Neural cell (in vitro differentiated cells): ENCODE measurements at regions not wholly inside any gene's neighbourhood (a gene's known extent, or its start where the extent isn't known, plus 50 kb on each side); places are given as distances from the start of the nearest gene placed in this dataset.

Experiments used
- H2AFZ ChIP-seq: fragments of 200-600, 300-800 bp; sonication (generic), shearing (Covaris generic); 2 replicates; pipeline ENCODE4 v1.6.0; 2014; ENCODE audit warnings: low read depth, mild to moderate bottlenecking, antibody characterized with exemption, low read length, moderate library complexity
- H3F3A ChIP-seq: fragments of 200-600 bp; shearing (Covaris generic); 2 replicates; pipeline ENCODE4 v1.6.1; 2016; ENCODE audit warnings: mild to moderate bottlenecking, moderate library complexity, mixed read lengths, antibody characterized with exemption, low read length; ENCODE audit not compliant: insufficient read depth, poor library complexity, severe bottlenecking
- H3K27ac ChIP-seq: fragments of 200-600, 300-800 bp; sonication (generic), shearing (Covaris generic); 2 replicates; pipeline ENCODE4 v1.5.1; 2014; ENCODE audit warnings: mild to moderate bottlenecking, low read length, moderate library complexity
- H3K27me3 ChIP-seq: fragments of 300-800, 200-600 bp; sonication (generic), shearing (Covaris generic); 2 replicates; pipeline ENCODE4 v1.6.0; 2014; ENCODE audit warnings: mild to moderate bottlenecking, low read depth, low read length, moderate library complexity; ENCODE audit not compliant: insufficient read depth
- H3K36me3 ChIP-seq: fragments of 300-800, 200-600 bp; sonication (generic), shearing (Covaris generic); 2 replicates; pipeline ENCODE4 v1.5.1; 2014; ENCODE audit warnings: mild to moderate bottlenecking, antibody characterized with exemption, low read length, moderate library complexity; ENCODE audit not compliant: insufficient read depth
- H3K4me2 ChIP-seq: fragments of 300-800, 200-600 bp; sonication (generic), shearing (Covaris generic); 2 replicates; pipeline ENCODE4 v1.6.0; 2014; ENCODE audit warnings: mild to moderate bottlenecking, low read length
- H3K4me3 ChIP-seq: fragments of 300-800, 200-600 bp; sonication (generic), shearing (Covaris generic); 2 replicates; pipeline ENCODE4 v1.5.1; 2014; ENCODE audit warnings: mild to moderate bottlenecking, low read length, moderate library complexity
- H3K79me2 ChIP-seq: fragments of 200-600 bp; shearing (Covaris generic); replicated peaks from 2 replicates; pipeline ENCODE4 v1.6.0; 2014; ENCODE audit warnings: mild to moderate bottlenecking, low read length, moderate library complexity; ENCODE audit not compliant: insufficient read depth
- H3K9ac ChIP-seq: fragments of 300-800, 200-600 bp; sonication (generic), shearing (Covaris generic); 2 replicates; pipeline ENCODE4 v1.6.1; 2016; ENCODE audit warnings: mild to moderate bottlenecking, low read length, mixed read lengths
- H3K9me2 ChIP-seq: fragments of 200-600 bp; shearing (Covaris generic); 2 replicates; pipeline ENCODE4 v1.6.1; 2016; ENCODE audit warnings: mild to moderate bottlenecking, low read length, mixed read lengths; ENCODE audit not compliant: insufficient read depth
- H3K9me3 ChIP-seq: fragments of 200-600, 300-800 bp; sonication (generic), shearing (Covaris generic); 2 replicates; pipeline ENCODE4 v1.6.1; 2016; ENCODE audit warnings: mild to moderate bottlenecking, mixed run types, low read length, moderate library complexity, mixed read lengths
- H4K20me1 ChIP-seq: fragments of 200-600 bp; shearing (Covaris generic); 2 replicates; pipeline ENCODE4 v1.6.1; 2016; ENCODE audit warnings: mild to moderate bottlenecking, mixed run types; ENCODE audit not compliant: insufficient read depth
- EP300 ChIP-seq: fragments of 450-650 bp; conservative IDR thresholded peaks from 2 replicates; pipeline ENCODE4 v1.6.1; 2014; ENCODE audit warnings: antibody characterized with exemption, mild to moderate bottlenecking, moderate library complexity; ENCODE audit not compliant: poor library complexity, severe bottlenecking
- EZH2 ChIP-seq: fragments of 200-600, 300-800 bp; shearing (Covaris generic), sonication (generic); IDR thresholded peaks from 2 replicates; pipeline ENCODE4 v1.6.1; 2014; ENCODE audit warnings: antibody characterized with exemption, low read length, borderline replicate concordance, mild to moderate bottlenecking; ENCODE audit not compliant: insufficient read depth, poor library complexity, severe bottlenecking
- MXI1 ChIP-seq: fragments of 450-650 bp; conservative IDR thresholded peaks from 2 replicates; pipeline ENCODE4 v1.6.1; 2014; ENCODE audit warnings: antibody characterized with exemption, mild to moderate bottlenecking; ENCODE audit not compliant: poor library complexity, severe bottlenecking
- POLR2AphosphoS5 ChIP-seq: IDR thresholded peaks from 2 replicates; pipeline ENCODE4 v1.6.1; 2012
- RAD21 ChIP-seq: fragments of 450-650 bp; conservative IDR thresholded peaks from 2 replicates; pipeline ENCODE4 v1.6.1; 2014; ENCODE audit warnings: antibody characterized with exemption, mild to moderate bottlenecking, moderate library complexity
- SMC3 ChIP-seq: fragments of 450-650 bp; conservative IDR thresholded peaks from 2 replicates; pipeline ENCODE4 v1.6.1; 2014; ENCODE audit warnings: antibody characterized with exemption, mild to moderate bottlenecking, moderate library complexity; ENCODE audit not compliant: poor library complexity
- TAF1 ChIP-seq: IDR thresholded peaks from 2 replicates; pipeline ENCODE4 v1.6.1; 2012; ENCODE audit warnings: low read depth
- TF ChIP-seq, protein P1 (sequence below): IDR thresholded peaks from 2 replicates; pipeline ENCODE4 v1.6.1; 2012; ENCODE audit warnings: borderline replicate concordance
- TF ChIP-seq, protein P2 (sequence below): fragments of 450-650 bp; IDR thresholded peaks from 2 replicates; pipeline ENCODE4 v1.5.1; 2014; ENCODE audit warnings: antibody characterized with exemption, mild to moderate bottlenecking, moderate library complexity; ENCODE audit not compliant: poor library complexity, severe bottlenecking

- no peaks in the 10 kb centered on the region for H3K9me3 ChIP-seq
- H3K27me3 ChIP-seq: no peaks in the 10 kb centered on the region
- H3K9ac ChIP-seq: no peak overlapping the region
- H3K27ac ChIP-seq: no peak overlapping the region
- H3K9me2 ChIP-seq: no peaks in the 10 kb centered on the region
- no peak overlapping the region for H3K4me3 ChIP-seq
- no peak overlapping the region for H2AFZ ChIP-seq
- H3K36me3 ChIP-seq: no peaks in the 10 kb centered on the region
- TF ChIP-seq EP300 (no peak), MXI1 (no peak), SMC3 (no peak), POLR2AphosphoS5 (no peak)
- TF ChIP-seq, protein P1, sequence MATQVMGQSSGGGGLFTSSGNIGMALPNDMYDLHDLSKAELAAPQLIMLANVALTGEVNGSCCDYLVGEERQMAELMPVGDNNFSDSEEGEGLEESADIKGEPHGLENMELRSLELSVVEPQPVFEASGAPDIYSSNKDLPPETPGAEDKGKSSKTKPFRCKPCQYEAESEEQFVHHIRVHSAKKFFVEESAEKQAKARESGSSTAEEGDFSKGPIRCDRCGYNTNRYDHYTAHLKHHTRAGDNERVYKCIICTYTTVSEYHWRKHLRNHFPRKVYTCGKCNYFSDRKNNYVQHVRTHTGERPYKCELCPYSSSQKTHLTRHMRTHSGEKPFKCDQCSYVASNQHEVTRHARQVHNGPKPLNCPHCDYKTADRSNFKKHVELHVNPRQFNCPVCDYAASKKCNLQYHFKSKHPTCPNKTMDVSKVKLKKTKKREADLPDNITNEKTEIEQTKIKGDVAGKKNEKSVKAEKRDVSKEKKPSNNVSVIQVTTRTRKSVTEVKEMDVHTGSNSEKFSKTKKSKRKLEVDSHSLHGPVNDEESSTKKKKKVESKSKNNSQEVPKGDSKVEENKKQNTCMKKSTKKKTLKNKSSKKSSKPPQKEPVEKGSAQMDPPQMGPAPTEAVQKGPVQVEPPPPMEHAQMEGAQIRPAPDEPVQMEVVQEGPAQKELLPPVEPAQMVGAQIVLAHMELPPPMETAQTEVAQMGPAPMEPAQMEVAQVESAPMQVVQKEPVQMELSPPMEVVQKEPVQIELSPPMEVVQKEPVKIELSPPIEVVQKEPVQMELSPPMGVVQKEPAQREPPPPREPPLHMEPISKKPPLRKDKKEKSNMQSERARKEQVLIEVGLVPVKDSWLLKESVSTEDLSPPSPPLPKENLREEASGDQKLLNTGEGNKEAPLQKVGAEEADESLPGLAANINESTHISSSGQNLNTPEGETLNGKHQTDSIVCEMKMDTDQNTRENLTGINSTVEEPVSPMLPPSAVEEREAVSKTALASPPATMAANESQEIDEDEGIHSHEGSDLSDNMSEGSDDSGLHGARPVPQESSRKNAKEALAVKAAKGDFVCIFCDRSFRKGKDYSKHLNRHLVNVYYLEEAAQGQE: no peak
- TF ChIP-seq, protein P2, sequence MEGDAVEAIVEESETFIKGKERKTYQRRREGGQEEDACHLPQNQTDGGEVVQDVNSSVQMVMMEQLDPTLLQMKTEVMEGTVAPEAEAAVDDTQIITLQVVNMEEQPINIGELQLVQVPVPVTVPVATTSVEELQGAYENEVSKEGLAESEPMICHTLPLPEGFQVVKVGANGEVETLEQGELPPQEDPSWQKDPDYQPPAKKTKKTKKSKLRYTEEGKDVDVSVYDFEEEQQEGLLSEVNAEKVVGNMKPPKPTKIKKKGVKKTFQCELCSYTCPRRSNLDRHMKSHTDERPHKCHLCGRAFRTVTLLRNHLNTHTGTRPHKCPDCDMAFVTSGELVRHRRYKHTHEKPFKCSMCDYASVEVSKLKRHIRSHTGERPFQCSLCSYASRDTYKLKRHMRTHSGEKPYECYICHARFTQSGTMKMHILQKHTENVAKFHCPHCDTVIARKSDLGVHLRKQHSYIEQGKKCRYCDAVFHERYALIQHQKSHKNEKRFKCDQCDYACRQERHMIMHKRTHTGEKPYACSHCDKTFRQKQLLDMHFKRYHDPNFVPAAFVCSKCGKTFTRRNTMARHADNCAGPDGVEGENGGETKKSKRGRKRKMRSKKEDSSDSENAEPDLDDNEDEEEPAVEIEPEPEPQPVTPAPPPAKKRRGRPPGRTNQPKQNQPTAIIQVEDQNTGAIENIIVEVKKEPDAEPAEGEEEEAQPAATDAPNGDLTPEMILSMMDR: no peak
- no peaks in the 10 kb centered on the region for H3F3A ChIP-seq
- H3K4me2 ChIP-seq: no peak overlapping the region
- no peaks in the 10 kb centered on the region for H3K79me2 ChIP-seq
- no peaks in the 10 kb centered on the region for H4K20me1 ChIP-seq
These were observed 54.9 kb downstream of the KLHDC7A start for GRCh38 chr1:18535391-18536210.

DNA sequence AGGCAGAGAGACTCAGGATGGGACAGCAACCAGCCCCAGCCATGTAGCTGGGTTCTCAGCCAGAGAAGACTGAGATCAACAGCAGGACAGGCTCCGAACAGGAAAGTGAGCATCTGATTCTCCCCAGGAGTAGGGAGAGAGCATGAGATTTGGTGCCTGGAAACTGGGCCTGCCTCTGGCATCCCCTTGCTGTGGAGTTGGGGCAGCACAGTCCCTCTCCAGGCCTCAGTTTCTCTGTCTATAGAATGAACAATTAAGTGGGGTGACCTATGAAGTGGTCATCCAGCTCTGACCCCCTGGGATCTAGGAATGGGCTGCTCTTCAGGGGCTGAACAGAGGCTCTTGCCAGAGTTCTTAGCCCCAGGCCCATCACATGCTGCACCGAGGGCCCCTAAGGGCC, 55.6 kb downstream of the KLHDC7A start:
- H3K79me2 ChIP-seq: no peaks in the 10 kb centered on the region
- H3K9me3 ChIP-seq: no peaks in the 10 kb centered on the region
- no peaks in the 10 kb centered on the region for H3F3A ChIP-seq
- no peaks in the 10 kb centered on the region for H3K27me3 ChIP-seq
- TF ChIP-seq MXI1 (no peak), SMC3 (no peak), EZH2 (no peak), EP300 (no peak), TAF1 (no peak), RAD21 (no peak), POLR2AphosphoS5 (no peak)
- TF ChIP-seq, protein P2: no peak
- TF ChIP-seq, protein P1: no peak
- H3K9me2 ChIP-seq: no peaks in the 10 kb centered on the region
- H3K9ac ChIP-seq: no peak overlapping the region
- no peak overlapping the region for H3K4me3 ChIP-seq
- H4K20me1 ChIP-seq: no peaks in the 10 kb centered on the region
- H3K4me2 ChIP-seq: no peak overlapping the region
- no peak overlapping the region for H2AFZ ChIP-seq
- no peak overlapping the region for H3K27ac ChIP-seq
- H3K36me3 ChIP-seq: no peaks in the 10 kb centered on the region
